HT-29 (cell line): ENCODE measurements at regions not wholly inside any gene's neighbourhood (a gene's known extent, or its start where the extent isn't known, plus 50 kb on each side); places are given as distances from the start of the nearest gene placed in this dataset.

Experiments
- DNase-seq: peaks from one replicate; pipeline ENCODE4 v3.0.0-alpha.2; 2015; ENCODE audit warnings: low spot score

GRCh38 chr6:133753756-133754155 is 135.2 kb upstream of the TCF21 start:
- DNase-seq: no peak

GRCh38 chr6:133754298-133754697 is 134.6 kb upstream of the TCF21 start:
- DNase-seq: no peak

DNA sequence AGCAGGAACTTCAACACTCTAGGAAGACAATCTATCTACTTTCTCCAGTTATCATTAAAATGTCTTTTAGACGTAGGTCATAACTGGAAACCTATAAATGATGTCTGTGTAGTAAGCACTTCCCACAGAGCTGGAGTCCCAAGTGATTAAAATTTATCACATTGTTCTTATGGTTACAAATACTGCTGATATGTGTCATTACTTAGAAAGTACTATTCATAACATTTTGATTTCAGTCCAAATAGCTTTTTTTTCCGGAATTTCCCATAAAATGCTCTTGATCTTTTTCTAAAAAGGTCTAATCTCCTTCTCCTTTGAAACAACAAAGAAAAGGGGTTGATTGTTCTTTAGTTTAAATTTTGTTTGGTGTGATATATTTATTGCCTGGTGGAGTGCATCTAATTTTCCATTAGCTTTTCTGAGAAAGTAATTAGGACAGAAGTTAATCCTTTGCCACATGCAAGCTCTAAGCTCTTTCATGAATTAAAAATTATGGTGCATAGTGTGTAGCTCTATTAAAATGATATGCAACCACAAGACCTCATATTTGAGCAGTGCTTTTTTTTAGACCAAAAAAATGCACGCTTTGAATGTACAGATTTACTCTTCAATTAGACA is 132.7 kb upstream of the TCF21 start:
- no peak for DNase-seq

DNA sequence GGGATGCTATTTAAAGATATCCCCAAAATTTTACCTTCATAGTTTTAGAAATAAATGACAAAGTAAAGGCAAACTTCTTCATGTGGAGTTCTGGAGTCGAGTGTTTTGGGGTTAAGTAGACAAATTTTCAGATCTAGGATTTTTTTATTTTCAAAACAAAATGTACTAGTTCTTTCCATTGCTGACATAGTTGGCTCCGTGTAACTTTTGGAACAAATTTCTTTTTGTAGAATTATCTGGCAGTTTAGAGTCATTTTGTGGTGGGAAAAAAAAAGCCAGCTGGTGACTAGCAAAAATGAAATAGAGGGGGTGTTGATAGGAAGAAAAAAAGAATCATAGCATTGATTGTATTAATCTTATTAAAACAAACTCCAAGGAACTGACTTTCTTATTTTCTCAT is 131.6 kb upstream of the TCF21 start:
- no peak for DNase-seq

DNA sequence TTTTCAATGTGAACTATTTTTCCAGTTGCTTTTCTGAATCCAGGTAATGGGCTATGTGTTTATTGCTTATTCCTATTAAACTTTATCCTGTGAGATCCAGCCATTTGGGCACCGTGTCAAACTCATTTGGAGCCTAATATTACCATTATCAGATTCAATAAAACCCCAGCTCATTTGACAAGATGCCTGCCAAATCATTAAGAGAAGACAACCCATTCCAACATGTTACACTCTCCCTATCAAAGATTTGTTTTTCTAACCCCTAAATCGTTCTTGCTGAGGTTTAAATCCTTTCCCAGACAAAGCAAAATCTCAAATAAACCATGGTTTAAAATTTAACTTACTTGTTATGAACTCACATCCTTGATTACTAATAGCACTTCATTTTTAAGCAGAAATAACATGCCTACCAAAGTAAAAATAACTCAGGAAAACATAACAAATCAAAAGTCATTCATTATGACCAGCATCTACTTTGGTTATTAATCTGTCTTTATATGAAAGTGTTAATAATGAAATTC is 130.0 kb upstream of the TCF21 start:
- DNase-seq: no peak

- no peak for DNase-seq
Observed at GRCh38 chr6:133759524-133759923, 129.4 kb upstream of the TCF21 start.

DNA sequence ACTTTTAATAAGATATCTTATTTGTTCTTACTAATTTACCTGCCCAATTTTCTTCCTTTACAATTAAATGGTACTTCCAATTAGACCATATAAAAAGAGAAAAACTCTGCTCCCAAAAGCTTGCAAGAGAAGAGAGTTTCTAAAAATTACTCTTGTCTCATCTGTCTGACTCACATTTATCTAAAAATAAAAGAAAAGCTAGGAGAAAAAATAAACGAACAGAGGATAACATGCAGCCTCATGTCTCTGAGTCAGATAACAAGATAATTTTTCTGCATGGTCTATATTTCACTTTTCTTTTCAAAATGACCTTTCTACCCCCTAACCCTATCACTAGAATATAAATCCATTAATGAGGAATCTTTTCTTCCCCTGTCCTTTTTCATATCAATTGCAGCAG is 127.2 kb upstream of the TCF21 start:
- no peak for DNase-seq

GRCh38 chr6:133764008-133764753 is 124.7 kb upstream of the TCF21 start:
- no peak for DNase-seq

GRCh38 chr6:133764754-133765208 is 124.1 kb upstream of the TCF21 start:
- DNase-seq: no peak

- DNase-seq: no peak
Observed at GRCh38 chr6:133767357-133767970, 121.4 kb upstream of the TCF21 start.

DNA sequence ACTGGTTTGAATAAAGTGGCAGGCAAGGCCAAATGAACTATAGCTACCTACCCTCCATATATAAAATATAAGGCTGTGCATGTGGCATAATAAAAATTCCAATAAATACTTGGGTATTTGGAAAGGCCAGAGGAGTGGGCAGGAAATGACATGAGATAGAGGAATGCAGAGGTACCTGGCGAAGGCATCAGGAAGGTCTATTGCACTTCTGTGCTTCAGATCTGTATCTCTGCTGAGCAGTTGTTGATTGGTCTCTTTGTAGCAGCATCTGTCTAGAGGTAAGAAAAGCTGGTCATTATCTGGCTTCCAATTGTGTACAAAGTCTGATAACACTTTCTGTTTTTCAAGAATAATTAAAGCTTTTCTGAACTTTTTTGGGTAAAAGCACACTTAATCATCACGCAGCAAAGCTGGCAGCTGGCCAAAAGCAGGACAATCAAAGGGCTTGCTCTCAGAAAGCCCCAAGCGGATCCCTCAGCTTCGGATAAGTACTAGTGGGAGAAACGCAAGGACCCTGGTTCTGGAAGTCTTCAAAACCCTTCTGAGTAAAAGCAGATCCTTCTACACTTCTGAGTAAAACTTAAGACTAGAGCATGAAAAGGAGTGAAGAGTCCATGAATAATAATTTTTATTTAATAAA is 120.1 kb upstream of the TCF21 start:
- peak; percentile 23 for DNase-seq

- no peak for DNase-seq
Observed at GRCh38 chr6:133769463-133769862, 119.5 kb upstream of the TCF21 start.

DNA sequence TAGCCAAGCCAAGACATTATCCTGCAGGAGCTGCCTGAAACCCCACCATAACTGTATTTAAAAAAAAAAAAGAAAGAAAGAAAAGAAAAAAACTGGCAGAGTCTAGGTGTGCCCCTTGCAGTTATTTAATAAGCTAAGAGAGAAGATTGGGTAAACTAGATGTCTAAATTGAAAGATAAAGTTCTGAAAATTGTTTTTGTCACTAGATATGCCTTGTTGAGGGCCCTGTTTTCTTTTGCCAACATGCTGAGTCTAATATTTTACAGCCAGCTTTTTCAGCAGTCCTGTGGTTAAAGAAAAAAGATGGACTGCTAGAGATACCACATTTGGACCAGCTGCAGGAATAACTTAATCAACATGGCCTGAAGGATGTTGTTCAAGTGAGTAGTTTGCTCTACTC is 116.3 kb upstream of the TCF21 start:
- DNase-seq: no peak

GRCh38 chr6:133773776-133774175 is 115.1 kb upstream of the TCF21 start:
- no peak for DNase-seq

DNA sequence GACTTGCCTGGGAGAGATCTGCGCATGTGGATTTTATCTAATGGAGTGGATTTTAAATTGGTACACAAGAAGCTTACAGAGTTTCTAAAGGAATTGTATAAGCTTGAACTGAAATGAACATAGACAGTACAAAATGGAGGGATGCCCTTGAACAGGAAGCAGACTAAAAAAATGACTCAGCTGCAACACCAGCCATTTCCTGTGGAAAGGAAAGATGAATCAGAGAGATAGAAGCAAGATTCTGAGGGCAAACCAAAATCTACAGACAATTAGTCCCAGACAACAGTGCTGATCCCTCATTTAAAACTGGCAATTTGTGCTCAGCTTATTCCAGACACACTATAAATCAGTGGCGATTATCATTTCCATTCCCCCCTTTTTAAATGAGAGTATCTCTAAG is 114.6 kb upstream of the TCF21 start:
- DNase-seq: no peak

GRCh38 chr6:133778414-133779130 is 110.3 kb upstream of the TCF21 start:
- no peak for DNase-seq

- no peak for DNase-seq
Observed at GRCh38 chr6:133779916-133780695, 108.8 kb upstream of the TCF21 start.

- DNase-seq: no peak
Observed at GRCh38 chr6:133786016-133786415, 102.9 kb upstream of the TCF21 start.

GRCh38 chr6:133787122-133787521 is 101.8 kb upstream of the TCF21 start:
- no peak for DNase-seq

DNA sequence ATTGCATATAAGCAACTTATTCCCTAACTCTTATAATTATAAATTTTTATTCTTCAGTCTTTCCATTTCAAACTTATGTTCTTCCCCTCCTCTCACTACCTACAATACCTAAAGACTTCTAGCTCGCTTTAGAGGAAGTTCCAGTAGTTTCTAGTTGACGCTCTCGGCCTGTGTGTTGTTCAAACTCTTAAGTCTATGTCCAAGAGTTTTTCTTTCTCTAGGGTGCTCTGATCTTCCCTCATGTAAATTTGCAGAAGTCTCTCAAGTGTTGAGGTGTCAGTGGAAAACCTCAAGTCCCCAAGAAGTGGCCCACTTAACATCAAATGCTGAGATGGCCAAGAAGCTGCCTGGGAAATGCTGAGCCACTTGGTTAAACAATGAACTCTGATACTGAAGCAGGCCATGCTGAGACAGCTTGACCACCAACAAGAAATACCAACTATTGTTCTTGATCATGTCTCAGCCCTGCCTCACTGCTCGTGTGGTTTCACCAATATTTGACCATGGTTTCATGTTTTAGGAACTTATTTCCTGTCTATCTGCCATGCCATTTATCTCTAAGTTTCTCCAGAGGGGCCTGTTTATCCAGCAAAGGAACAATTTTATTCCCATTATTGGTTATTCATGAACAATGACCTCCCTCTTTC is 100.9 kb upstream of the TCF21 start:
- no peak for DNase-seq
